GM18499 (cell line): ENCODE measurements at regions not wholly inside any gene's neighbourhood (a gene's known extent, or its start where the extent isn't known, plus 50 kb on each side); places are given as distances from the start of the nearest gene placed in this dataset.
A peak's percentile ranks its signal among the peaks of the same experiment; 100 is the strongest.
"Not testable (repeated sequence)": the region's sequence is repeated elsewhere in the genome, so short reads cannot be mapped to it uniquely, and the experiment has no call there.

Experiments
- ATAC-seq: cut with Tn5 transposase; IDR thresholded peaks from one replicate; pipeline ENCODE4 v1.9.1; 2021; ENCODE audit warnings: moderate number of reproducible peaks; ENCODE audit not compliant: insufficient read depth, unreplicated experiment

DNA sequence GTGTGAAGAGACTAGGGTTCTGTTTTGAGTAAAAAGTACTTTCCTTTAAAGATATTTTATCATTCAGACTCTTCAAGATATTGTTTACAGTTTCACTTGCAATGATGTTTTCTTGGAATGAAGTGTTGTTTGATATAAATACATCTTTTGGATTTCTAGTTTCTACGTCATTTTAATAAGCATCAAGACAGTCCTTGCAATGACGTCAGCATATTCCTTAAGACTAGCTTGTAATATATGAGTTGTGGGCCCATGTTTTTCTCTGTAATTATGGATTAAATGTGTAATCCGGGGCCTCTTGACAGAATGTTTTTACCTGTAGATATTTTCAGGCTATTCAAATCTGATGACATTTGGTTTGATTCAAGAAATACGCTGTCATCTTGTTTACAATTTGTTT lies 66.1 kb downstream of the RBMX2 start:
- no peak for ATAC-seq

DNA sequence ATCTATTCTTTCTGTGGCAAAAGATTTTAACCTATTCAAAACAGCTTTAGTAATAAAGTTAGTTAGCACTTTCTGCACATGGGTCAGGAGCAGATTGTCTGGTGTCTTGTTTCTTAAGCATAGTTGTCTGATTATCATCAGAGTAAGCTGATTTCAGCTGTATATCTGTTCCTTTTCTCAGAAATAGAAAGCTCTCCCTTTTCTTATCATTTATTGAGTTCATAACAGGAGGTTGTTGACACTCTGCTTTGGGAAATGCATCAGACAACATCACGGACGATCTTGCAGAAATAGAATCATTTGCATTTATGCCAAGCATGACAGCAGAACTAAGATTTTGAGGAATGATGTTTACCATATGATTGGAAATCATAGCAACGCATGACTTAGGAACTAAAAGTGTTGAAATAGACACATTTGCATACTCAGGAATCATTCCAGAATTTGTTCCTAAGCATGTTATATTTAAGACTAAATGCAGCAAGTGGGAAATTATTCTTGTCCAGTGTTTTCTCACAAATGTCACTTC lies 66.7 kb downstream of the RBMX2 start:
- no peak for ATAC-seq

DNA sequence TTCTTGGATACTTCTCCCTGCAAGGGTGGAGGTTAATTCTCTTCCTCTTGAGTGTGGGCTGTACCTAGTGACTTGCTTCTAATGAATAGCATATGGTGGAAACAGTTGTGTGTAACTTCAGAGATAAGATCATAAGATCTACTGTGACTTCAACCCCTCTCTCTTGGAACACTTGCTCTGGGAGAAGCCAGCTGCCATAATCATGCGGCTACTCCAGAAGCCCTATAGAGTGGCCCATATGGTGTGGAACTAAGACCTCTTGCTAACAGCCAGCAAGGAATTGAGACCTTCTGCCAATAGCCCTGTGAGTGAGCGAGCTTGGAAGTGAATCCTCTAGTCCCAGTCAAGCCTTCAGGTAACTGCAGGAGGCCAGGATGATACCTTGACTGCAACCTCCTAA lies 81.1 kb downstream of the RBMX2 start:
- ATAC-seq: no peak

DNA sequence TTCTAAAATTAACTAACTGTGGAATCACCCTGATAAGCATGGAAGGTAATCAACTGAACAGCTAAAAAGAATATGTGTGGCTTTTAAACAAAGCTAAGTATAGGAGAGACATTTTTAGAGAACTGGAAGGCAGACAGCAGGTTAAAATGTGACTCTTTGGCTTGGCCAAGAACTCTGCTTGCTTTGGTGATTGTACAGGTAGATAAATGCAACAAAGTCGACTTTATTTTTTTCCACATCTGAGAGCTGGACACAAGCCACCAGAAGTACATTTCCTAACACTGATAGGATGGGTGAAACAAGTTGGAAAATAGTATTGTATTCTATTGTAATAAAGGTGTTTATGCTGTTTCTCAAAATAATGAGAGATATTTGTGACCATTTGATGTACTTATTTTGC lies 84.1 kb downstream of the RBMX2 start:
- ATAC-seq: no peak

DNA sequence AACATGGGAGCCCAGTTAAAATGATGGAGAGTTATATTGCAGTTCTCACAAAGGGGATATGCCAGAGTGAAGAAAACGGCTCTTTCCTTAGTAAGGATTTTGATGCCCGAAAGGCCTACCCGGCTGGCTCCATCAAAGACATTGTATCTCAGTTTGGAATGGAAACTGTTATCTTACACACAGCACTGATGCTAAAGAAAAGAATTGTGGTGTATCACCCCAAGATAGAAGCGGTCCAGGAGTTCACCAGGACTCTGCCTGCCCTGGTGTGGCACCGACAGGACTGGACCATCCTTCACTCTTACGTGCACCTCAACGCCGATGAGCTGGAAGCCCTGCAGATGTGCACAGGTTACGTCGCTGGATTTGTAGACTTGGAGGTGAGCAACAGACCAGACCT lies 93.7 kb downstream of the RBMX2 start:
- not testable (repeated sequence) for ATAC-seq

DNA sequence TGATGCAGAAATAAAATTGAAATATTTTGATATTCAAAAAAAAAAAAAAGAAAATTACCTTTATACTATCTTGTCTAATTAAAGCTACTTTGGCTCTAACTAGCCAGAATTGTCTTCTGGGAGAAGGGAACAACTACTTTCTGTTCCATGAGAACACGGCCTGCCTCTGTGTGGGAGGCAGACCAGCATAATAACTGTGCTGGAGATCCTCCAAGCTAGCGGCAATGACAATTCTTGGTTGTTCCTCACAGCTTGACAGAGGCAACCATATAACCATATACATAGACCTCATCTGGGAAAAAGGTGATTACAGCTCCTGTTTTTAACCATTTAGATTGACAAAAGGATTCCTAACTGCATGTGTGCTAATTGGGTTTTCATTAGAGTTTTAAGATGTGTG lies 95.7 kb downstream of the RBMX2 start:
- no peak for ATAC-seq

DNA sequence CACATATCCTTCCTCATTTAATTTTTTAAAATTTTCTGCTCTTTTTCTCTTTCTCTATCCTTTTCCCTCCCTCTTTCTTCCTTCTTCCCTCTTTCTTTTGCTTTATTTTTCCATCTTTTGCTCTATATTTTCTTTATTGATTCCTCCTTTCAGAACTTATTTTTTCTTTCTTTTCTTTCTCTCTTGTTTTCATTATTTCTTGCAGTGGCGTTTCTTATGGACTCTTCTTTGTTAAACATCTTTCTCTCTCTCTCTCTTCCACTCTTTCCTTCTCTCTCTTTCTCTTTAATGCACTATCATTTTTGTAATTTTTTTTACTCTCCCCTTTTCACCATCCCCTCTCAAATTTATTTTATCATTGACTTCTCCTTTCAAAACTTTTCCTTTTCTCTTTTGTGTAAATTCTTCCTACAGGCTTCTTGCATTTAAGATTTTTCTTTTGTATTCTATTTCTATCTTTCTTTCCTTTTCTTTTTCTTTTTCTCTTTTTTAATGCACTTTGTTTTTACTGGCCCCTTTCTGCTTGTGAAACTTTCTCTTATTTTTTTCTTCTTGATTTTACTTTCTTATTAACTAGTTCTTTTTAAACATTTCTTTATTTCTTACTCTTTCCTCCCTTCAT lies 97.0 kb downstream of the RBMX2 start:
- no peak for ATAC-seq

DNA sequence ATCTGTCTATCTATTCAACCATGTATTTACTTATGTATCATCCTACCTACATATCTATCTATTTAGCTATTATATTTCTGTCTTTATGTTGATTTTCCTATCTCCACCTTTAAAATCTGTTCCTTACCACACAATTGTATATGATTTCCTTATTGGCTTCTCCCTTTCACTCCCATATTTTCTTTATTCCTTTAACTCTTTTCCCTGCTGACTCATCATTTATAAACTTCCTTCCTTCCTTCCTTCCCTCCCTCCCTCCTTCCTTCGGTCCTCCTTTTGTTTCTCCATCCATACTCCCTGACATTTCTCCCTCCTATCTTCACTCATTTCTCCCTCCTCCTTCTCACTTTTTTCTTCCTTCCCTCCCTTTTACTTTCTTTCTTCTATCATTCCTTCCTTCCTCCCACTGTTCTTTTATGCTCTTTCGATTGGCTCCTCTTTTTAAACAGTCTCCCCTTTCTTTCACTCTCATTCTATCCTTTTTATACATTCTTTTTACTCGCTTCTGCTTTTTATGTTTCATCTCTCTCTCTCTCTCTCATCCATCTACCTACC lies 100.3 kb downstream of the RBMX2 start:
- no peak for ATAC-seq

DNA sequence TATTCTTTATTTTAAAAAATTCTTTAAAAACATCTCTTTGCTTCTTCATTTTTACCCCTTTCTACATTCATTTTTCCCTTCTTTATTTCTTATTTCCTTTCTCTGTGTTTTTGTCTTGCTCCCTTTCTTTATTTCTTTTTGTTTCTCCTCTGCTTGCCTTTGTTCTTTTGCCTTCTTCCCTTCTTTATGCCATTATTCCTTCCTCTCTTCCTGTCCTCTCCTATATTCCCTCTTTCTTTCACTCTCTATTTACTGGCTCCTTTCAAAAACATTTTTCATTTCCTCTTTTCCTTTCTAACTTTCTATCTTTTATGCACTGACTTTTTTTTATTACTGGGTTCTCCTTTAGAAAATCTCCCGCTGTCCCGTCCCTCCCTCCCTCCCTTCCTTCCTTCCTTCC lies 102.2 kb downstream of the RBMX2 start:
- no peak for ATAC-seq

DNA sequence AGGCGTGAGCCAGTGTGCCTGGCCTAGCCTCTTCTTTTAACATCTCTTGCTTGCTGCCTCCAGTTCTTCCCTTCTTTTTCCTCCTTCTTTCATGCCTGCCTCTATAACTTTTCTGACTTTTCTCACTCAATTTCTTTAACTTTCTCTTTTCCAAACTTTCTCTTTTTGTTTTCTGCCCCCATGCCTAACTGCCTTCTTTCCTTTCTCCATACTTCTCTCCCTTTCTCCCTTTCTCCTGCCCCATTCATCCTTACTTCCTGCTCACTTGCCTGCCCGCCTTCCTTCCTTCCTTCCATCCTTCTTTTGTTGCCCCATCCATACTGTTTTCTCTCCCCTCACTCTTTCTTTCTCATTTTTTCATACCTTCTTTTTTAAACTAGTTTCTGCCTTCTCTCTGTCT lies 105.2 kb downstream of the RBMX2 start:
- no peak for ATAC-seq

DNA sequence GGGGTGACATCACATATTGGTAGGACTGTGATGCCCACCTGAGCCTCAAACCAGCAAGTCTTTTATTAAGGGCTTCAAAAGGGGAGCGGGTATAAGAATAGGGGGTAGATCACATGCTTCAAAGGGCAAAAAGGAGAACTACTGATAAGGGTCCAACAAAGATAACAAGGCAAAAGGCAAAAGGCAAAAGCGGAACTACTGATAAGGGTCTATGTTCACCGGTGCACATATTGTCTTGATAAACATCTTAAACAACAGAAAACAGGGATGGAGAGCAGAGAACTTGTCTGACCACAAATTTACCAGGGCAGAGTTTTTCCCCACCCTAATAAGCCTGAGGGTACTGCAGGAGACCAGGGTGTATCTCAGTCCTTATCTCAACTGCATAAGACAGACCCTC lies 110.7 kb downstream of the RBMX2 start:
- not testable (repeated sequence) for ATAC-seq

DNA sequence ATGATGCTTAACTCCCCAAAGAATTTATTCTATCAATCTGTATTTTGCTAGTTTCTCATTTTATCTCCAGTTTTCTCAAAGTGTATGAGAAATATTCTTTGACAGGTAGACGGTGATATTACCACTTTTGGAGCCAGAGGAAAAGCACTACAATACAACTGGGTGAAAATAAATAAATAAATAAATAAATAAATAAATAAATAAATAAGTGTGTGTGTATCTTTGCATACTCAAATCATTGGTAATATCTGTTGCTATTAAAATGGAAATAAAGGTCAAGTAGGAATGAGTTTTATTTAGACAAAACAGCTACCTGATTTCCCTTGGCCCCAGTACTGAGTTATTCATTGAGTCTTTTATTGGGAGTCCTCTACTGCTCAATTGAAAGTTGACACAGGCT lies 114.3 kb downstream of the RBMX2 start:
- ATAC-seq: no peak

DNA sequence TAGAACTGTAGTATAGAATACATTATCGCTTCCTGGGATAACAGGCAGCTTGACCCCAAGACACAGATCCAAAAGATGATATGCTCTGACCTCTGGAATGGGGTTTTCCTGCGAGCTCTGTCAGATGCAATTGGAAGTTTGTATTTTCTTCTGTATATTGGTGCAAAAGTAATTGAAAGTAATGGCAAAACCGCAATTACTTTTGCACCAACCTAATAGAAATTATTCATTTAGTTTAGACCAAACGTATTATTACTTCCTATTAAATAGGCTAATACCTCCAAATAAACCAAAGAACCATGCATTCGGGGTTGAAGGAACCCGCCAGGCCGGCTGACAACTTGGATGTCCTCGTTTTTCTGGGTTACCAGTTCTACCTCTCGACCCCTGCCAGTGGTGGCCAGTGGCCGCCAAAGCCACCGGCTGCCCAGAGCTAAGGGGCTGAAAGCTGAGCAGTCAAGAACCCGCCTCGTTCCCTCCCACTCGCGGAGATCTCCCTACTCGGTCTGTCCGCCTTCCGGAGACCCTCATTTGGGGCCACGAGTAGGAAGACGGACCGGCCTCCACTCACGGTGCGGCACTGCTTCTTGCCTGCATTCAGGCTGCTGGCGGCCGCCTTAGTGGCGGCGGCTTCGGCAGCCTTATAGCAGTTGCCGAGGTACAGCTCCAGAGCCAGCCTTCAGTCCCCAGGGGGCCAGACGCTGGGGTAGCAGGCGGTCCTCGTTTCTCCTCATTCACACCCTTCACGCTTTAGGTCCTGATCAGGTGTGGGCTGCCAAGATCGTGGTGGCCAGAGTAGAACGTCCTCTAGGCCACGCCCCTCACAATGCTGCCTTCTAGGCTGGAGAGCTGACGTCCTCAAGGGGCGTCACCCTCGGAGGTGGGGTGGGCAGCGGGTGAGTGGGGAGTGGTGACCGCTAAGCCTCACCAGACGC lies 121.9 kb downstream of the RBMX2 start:
- no peak for ATAC-seq

DNA sequence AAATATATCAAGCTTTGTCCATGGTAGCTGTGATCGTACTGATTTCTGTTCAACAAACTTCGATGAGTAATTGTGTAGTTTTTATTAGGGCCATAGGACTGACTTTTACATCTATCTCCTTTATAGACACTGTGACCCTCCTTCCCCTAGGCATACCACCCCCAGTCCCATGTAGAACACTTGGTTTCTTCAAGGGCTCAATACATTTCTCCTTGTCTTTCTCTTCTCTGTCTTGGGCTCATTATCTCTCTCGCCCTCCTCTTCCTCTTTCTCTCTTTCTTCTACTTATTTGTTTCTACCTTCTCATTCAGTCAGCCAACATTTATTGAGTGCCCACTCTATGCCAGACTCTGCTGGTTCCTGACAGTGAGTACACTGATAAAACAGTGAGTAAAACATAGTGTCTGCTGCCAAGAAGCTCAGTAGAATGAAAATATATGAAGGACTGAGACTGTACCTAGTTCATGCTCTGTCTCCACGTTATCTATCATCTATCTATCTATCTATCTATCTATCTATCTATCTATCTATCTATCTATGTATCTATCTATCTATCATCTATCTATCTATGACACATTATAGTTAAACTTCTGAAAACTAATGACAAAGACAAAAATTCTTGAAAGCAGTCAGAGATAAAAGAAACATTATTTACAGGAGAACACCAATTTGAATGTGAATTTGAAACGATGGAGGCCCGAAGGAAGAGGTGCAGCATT lies 122.8 kb downstream of the RBMX2 start:
- no peak for ATAC-seq

DNA sequence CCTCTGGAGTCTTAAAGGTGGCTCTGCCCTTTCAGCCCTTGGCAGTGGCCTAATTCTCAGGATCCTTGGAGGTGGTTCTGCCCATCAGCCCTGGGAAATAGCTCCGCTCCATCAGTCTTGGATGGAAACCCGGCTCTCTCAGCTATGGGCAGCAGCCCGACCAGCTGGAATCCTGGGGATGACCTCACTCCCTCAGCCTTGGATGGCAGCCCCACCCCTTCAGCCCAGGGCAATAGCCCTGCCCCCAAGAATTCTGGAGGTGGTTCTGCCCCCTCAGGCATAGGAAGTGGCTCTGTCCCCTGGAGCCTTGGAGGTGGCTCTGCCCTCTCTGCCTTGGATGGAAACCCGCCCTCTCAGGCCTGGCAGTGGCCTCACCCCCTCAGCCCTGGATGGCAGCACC lies 127.7 kb downstream of the RBMX2 start:
- ATAC-seq: no peak

DNA sequence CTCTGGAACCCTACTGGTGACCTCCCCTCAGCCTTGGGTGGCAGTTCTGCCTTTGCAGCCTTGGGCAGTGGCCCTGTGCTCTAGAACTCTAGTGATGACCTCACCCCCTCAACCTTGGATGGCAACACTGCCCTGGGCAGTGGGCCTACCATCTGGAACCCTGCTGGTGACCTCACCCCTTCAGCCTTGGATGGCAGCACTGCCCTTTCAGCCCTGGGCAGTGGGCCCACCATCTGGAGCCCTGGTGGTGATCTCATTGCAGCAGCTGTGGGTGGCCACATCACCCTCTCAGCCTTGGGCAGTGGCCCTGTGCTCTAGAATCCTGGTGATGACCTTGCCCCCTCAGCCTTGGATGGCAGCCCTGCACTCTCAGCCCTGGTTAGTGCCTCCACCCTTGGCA lies 129.3 kb downstream of the RBMX2 start:
- no peak for ATAC-seq

DNA sequence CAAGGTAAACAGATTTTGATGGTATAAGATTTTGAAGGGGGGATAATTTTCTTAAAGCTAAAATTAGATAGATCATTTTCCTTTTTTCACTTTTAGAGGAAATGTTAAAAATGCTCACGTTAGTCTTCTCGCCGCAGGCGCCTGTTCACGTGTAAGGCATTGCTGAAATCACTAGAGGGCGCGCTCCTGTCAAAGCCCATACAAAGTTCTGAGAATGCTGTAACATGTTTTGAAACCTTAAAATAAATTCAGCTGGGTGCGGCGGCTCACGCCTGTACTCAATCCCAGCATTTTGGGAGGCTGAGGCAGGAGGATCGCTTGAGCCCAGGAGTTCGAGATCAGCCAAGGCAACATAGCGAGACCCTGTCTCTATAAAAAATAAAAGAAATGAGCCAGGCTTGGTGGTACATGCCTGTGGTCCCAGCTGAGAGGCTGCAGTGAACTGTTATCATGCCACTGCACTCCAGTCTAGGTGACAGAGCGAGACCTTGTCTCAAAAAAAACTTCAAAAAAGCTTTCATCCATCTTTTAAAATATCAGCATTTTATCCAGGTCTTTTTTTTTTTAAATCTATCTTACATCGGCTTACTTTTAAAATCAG lies 138.0 kb downstream of the RBMX2 start:
- peak; percentile 60 for ATAC-seq

DNA sequence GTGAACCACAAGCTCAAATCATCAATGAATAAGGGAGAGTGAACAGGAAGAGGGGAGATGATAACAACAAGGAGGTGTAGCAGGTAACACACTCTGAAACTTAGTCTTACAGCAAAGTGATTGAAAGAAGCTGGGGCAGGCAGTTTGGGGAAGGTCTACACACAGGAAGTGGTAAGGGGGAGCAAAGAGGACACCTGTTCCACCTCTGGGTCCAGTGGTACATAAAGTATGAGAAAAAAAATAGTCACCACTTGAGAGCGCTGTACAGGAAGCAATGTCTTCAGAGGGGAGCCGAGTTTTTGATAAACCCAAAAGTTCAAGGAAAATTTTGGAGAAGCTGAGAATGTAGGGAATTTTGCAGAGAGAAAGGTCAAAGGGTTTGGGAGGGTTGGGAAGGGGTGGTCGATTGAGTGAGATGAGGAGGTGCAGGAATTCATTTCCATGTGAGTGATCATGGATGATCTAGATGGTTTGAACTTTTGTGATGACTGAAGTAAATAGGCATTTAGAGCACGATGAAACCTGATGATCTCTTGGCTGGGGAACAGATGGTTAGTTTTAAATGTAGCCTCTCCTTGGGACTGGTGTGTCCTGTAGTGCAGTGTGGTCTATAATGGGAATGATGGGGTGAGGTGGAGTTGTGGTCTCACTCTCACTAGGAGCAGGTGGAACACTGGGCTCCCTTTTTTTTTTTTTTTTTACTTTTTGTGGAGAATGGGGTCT lies 142.0 kb downstream of the RBMX2 start:
- no peak for ATAC-seq

DNA sequence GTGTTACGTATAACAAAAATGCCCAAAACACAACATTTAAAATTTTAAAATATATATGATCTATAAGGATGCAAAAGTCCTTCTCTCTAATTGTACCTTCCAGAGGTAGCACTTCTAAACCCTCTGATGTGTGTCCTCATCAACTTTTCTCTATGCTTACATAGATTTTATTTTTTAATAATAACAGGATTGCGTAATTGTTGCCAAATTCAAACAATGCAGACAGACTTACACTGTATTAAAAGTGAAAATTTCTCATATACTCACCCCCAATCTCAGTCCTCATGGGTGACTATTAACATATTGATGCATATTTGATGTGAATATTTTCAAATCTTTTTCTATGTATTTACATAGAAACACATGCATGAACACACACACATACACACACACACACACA lies 144.0 kb downstream of the RBMX2 start:
- no peak for ATAC-seq

DNA sequence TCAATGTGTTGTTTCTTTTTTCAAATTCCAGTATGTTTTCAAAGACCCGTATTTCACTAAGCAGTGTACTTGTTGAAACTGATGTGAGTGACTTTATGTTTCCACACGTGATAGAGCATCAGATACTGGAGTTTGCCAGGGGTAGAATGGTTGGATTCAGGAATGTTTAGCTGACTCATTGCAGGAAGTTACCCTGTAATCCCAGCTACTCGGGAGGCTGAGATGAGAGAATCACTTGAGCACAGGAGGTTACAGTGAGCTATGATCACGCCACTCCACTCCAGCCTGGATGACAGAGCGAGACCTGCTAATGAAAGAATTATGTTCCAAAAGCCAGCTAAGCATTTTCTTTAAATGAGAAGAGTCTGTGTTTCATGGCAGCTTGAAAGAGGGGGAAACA lies 147.6 kb downstream of the RBMX2 start:
- ATAC-seq: not testable (repeated sequence)
